GM23248 (cell line): ENCODE measurements at regions not wholly inside any gene's neighbourhood (a gene's known extent, or its start where the extent isn't known, plus 50 kb on each side); places are given as distances from the start of the nearest gene placed in this dataset.

Experiments
- EZH2 ChIP-seq: fragments of 200-600 bp; sonication (generic); IDR thresholded peaks from 2 replicates; pipeline ENCODE4 v1.6.1; 2018; ENCODE audit warnings: antibody characterized with exemption, mild to moderate bottlenecking; ENCODE audit not compliant: insufficient read depth, poor library complexity, severe bottlenecking
- EZH2phosphoT487 ChIP-seq: fragments of 200-600 bp; sonication (generic); IDR thresholded peaks from 2 replicates; pipeline ENCODE4 v1.6.1; 2018; ENCODE audit warnings: antibody characterized with exemption, moderate library complexity, mild to moderate bottlenecking, low read depth; ENCODE audit not compliant: insufficient read depth

GRCh38 chr14:40413136-40413535, 980.9 kb upstream of the FBXO33 start:
- no peak for TF ChIP-seq EZH2
- no peak for TF ChIP-seq EZH2phosphoT487
